ENCODE measurements at regions not wholly inside any gene's neighbourhood (a gene's known extent, or its start where the extent isn't known, plus 50 kb on each side); places are given as distances from the start of the nearest gene placed in this dataset.

DNA sequence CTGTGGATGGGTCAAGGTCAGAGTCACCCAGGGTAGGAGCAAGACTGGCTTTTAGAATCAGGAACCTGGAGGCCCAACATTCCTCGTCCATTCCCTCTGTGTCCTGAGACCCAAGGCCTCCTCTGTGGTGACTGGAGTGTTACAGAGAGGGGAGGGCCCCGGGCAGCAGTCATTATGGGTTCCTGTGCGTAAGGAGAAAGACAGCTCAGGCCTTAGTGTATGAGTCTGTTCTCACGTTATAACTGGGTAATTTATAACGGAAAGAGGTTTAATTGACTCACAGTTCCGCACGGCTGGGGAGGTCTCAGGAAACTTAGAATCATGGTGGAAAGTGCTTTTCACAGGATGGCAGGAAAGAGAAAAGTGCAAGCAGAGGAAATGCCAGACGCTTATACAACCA is 422.3 kb downstream of the TCERG1L start:
- no peak for DNase-seq

DNA sequence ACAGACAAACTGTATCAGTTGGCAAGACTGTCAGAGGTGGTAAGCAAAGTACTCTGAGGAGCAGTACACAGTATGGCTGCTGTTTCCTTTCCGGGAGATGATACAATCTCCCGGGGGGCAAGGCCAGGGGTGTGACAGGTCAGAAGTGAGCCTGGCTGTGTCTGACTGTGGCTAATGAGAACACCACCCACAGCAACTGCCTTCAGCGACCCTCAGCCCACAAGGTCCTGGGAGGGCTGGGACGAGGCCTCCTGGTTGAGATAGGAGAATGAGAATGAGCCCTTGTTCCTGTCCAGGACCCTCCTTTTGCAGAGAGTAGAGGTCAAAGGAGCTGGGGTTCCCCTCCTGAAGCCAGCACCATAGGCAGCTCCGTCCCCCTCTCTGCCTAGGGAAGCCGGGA is 421.7 kb downstream of the TCERG1L start:
- DNase-seq, result no peak

DNA sequence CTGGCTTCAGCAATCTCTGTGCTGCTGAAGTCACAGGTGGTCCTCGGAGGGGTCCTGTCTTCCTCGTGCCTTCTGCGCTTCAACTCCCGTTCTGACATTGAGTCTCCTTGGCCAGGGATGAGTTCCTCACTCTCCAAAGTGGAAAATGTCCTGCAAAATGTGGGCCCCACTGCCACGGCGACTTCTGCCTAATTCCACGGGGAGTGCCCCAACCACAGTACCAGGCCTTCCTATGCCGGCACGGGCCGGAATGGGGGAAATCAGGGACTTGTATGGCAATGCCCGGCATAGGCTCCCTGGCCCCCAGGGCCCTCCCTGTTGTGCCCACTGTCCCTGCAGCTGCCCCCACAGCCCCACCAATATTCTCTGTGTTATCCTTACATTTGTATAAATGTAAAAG is 420.5 kb downstream of the TCERG1L start:
- no peak for DNase-seq

DNA sequence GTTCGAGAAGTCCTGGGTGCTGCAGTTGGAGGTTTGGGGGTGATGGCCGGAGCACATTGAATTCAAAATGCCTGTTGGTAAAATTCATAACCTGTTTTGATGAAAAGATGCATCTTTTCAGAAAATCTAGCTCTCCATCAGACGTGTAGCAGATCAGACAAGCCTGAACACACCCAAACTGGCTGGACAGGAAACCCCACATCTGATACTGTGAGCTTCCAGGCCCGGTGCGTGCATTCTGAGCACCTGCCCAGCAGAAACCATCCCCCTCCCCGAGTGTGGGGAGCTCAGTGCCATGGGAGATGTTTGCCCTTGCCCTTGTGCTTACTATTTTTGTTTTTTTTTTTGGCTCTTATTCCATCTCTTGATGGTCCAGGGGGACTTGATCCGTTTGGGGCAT is 417.1 kb downstream of the TCERG1L start:
- DNase-seq, result no peak

GRCh38 chr10:130895161-130895560 is 416.4 kb downstream of the TCERG1L start:
- no peak for DNase-seq

DNA sequence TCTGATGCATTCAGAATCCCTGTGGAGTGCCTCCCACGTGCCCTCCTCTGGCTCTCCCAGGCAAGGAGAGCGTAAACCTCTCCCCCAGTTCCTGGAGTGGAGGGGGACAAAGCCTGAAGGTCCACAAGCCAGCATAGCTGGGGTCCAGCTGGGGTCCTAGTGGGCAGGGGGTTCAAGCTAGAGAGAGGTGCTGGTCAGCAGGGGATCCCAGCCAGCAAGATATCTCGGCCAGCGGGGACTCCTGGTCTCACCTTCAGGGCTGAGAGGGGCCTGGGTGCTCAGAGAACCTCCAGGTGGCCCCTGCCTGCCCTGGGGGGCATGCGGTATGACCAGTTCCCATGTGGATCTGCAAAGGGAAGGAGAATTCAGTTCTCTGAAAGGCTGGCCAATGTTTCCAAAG is 413.7 kb downstream of the TCERG1L start:
- DNase-seq, result no peak

DNA sequence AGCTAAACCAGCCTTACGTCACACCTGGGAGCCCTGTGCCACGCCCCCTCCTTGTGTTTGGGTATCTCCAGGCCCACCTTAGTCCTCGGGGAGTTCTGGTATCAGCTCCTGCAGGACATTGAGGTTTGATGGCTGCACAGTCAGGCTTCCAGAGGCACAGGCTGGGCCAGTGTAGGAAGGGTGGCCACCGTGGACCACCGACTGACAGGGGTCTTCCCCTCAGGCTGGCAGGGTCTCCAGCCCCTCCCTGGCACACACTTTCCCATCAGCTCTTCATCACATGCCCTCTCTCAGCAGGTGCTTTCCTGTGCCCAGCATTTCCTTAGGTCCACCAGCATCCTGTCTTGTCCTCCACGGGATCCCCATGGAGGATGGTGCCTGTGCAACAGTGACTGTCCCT is 413.1 kb downstream of the TCERG1L start:
- no peak for DNase-seq

DNA sequence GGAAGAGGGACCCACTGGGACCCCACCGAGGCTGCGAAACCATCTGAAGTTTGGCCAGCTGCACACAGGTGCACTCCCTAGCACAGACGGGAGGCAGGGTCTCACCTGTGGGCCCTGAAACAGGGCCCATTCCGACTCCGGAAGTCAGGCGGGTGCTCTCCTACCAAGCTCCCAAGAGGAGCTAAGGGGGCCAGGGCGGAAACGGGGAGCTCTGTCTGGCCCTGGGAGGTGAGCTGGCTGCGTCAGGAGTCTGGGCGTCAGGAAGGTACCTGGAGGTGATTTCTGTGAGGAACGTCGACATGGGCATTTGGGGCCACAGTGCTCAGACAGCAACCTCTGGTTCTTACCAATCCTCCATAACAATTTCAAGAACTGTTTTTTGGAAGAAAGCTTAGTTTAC is 411.7 kb downstream of the TCERG1L start:
- no peak for DNase-seq

- DNase-seq, result no peak
Measured at GRCh38 chr10:130900441-130901160, 410.9 kb downstream of the TCERG1L start.

GRCh38 chr10:130901311-130902165 is 410.0 kb downstream of the TCERG1L start:
- no peak for DNase-seq

GRCh38 chr10:130902471-130902870 is 409.1 kb downstream of the TCERG1L start:
- no peak for DNase-seq

GRCh38 chr10:130902929-130903328 is 408.6 kb downstream of the TCERG1L start:
- DNase-seq, result no peak

DNA sequence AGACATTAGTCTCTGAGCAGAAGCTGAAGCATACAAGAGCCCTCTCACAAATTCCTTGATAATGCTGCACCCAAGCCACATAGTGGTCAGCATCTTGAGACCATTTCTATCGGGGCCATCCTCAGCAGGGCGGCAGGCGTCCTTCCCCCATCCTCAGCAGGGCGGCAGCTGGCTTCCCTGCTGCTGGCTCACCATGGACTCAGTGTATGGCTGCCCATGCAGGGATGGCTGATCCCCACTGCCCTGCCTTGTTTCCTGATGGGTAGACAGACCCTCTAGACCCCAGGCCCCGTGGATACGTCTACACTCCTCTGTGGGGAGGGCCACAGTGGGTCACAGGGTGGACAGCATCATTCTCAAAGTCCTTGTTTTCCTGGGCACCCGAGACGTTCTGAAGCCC is 406.8 kb downstream of the TCERG1L start:
- no peak for DNase-seq

- no peak for DNase-seq
Measured at GRCh38 chr10:130905386-130905785, 406.1 kb downstream of the TCERG1L start.

DNA sequence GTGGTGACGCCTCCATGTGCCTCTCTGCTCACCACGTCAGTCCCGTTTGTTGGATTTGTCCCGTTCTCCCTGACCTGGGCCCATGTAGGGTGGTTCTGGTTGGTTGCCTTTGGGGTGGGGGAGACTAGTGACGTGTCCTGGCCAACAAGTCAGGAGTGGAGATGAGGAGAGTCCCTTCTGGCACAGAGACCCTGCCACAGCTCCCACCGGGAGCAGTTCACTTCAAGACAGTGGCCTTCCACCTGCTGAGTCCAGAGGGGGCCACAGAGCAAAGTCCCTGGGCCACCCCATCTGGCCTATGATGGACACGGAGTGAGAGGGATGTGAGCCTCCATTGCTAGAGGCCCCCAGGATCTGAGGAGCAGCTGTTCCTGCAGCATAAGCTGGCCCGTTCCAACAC is 405.6 kb downstream of the TCERG1L start:
- no peak for DNase-seq

DNA sequence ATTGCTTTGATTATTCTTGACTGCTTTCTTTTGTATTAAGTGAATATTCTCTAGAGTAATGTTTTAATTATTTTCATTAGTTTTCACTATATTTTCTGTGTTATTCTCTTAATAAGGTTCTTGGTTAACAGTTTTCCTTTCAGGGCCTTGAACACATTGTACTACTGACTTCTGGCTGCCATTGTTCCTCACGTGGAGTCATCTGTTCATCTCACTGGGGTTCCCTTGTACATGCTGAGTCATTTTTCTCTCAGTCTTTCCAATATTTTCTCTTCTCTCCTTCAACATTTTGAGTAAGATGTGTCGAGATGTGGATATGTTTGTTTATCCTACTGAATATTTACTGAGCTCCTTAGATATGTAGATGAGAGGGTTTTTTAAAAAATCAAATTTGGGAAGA is 400.7 kb downstream of the TCERG1L start:
- DNase-seq, result no peak

GRCh38 chr10:130913844-130914243 is 397.7 kb downstream of the TCERG1L start:
- no peak for DNase-seq

DNA sequence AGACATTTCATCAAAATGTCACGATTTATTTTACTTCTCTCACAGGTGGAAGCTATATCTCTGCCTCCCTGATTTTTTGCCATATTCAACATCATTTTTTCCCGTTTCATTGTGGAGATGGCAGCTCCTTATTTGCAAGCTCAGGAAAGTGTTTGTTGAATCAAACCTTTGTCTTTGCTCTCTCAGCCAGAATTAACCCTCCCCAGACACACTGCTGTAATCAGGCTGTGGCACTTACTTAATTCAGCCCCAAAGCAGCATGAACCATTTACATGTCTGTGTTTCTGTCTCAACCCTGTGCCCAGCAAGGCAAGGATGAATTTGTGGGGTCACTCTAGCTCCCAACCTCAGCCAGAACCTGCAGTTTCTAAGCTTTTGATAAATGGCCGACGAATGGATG is 397.2 kb downstream of the TCERG1L start:
- DNase-seq, result no peak

GRCh38 chr10:130915065-130915464 is 396.5 kb downstream of the TCERG1L start:
- DNase-seq, result no peak

DNA sequence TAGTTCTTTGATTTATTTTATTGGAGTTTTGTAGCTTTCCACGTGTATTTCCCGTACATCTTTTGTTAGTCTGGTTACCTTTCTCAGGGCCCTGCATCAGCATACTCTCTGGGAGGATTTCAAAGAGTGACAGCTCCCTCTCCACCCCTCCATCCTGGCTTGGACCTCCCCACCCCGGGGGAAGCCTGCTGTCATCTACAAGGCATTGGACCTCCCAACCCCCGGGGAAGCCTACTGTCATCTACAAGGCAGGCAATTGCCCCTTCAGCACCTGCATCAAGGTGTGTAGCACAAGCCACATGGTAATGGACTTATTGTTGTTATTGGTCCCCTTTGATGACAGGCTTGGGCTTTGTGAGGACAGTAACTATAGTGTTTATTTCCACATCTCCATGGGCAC is 390.1 kb downstream of the TCERG1L start:
- DNase-seq, result no peak

- DNase-seq, result no peak
Measured at GRCh38 chr10:130921911-130922440, 389.5 kb downstream of the TCERG1L start.

- no peak for DNase-seq
Measured at GRCh38 chr10:130923596-130923995, 387.9 kb downstream of the TCERG1L start.

GRCh38 chr10:130924138-130924819 is 387.2 kb downstream of the TCERG1L start:
- no peak for DNase-seq

- DNase-seq, result no peak
Measured at GRCh38 chr10:130926442-130926841, 385.1 kb downstream of the TCERG1L start.

Data from CD4-positive, alpha-beta T cell treated with Interleukin-12 subunit alpha and Interleukin-12 subunit beta, for 1 hour (primary cell).